Trophoblast cell (in vitro differentiated cells and primary cell): ENCODE measurements at regions not wholly inside any gene's neighbourhood (a gene's known extent, or its start where the extent isn't known, plus 50 kb on each side); places are given as distances from the start of the nearest gene placed in this dataset.
A peak's percentile ranks its signal among the peaks of the same experiment; 100 is the strongest.

Source experiments
- DNase-seq, 2 donors: peaks; one replicate each; pipeline ENCODE4 v3.0.0-alpha.2; 2016
- H2AFZ ChIP-seq: 2 replicates; pipeline ENCODE4 v1.6.1; 2013; ENCODE audit warnings: low read length, moderate library complexity, mild to moderate bottlenecking; ENCODE audit not compliant: insufficient read depth, poor library complexity
- H2AK5ac ChIP-seq: 2 replicates; pipeline ENCODE4 v1.6.1; 2013; ENCODE audit warnings: mild to moderate bottlenecking, low read length
- H2BK120ac ChIP-seq: 2 replicates; pipeline ENCODE4 v1.6.1; 2013; ENCODE audit warnings: low read length, mild to moderate bottlenecking, moderate library complexity; ENCODE audit not compliant: insufficient read depth, poor library complexity
- H2BK12ac ChIP-seq: 2 replicates; pipeline ENCODE4 v1.6.1; 2013; ENCODE audit warnings: mild to moderate bottlenecking, low read length, moderate library complexity
- H2BK5ac ChIP-seq: 2 replicates; pipeline ENCODE4 v1.6.1; 2013; ENCODE audit warnings: low read length, low read depth, moderate library complexity, mild to moderate bottlenecking; ENCODE audit not compliant: poor library complexity
- H3K14ac ChIP-seq: 2 replicates; pipeline ENCODE4 v1.6.1; 2013; ENCODE audit warnings: mild to moderate bottlenecking, low read length
- H3K18ac ChIP-seq: 2 replicates; pipeline ENCODE4 v1.6.1; 2013; ENCODE audit warnings: mild to moderate bottlenecking, low read length
- H3K23ac ChIP-seq: 2 replicates; pipeline ENCODE4 v1.6.1; 2013; ENCODE audit warnings: low read length
- H3K27ac ChIP-seq: 2 replicates; pipeline ENCODE4 v1.5.1; 2013; ENCODE audit warnings: low read depth, mild to moderate bottlenecking, inconsistent platforms, low read length, moderate library complexity
- H3K27me3 ChIP-seq: 2 replicates; pipeline ENCODE4 v1.6.1; 2013; ENCODE audit warnings: inconsistent platforms, mild to moderate bottlenecking, low read length, moderate library complexity; ENCODE audit not compliant: insufficient read depth
- H3K36me3 ChIP-seq, 2 experiments: 1 replicate in 1 of 2; 2 replicates in 1 of 2; pipeline ENCODE4 v1.6.1; 2013; ENCODE audit warnings: low read length in 2 of 2, mild to moderate bottlenecking in 2 of 2, moderate library complexity in 1 of 2; ENCODE audit not compliant: insufficient read depth in 2 of 2, control insufficient read depth in 1 of 2
- H3K4ac ChIP-seq: 2 replicates; pipeline ENCODE4 v1.6.1; 2013; ENCODE audit warnings: low read depth, mild to moderate bottlenecking, low read length, moderate library complexity
- H3K4me1 ChIP-seq, 2 experiments: 1 replicate in 1 of 2; 2 replicates in 1 of 2; pipeline ENCODE4 v1.6.1; 2013; ENCODE audit warnings: low read length in 2 of 2, mild to moderate bottlenecking in 2 of 2, moderate library complexity in 1 of 2; ENCODE audit not compliant: insufficient read depth in 2 of 2, control insufficient read depth in 1 of 2
- H3K4me2 ChIP-seq: 2 replicates; pipeline ENCODE4 v1.6.1; 2013; ENCODE audit warnings: inconsistent platforms, mild to moderate bottlenecking, low read length, moderate library complexity
- H3K4me3 ChIP-seq: 2 replicates; pipeline ENCODE4 v1.5.1; 2013; ENCODE audit warnings: mild to moderate bottlenecking, low read depth, low read length, inconsistent platforms
- H3K79me1 ChIP-seq: one replicate; pipeline ENCODE4 v1.6.1; 2013; ENCODE audit warnings: low read length
- H3K79me2 ChIP-seq: 2 replicates; pipeline ENCODE4 v1.6.1; 2013; ENCODE audit warnings: low read length, mild to moderate bottlenecking; ENCODE audit not compliant: control insufficient read depth, insufficient read depth, poor library complexity
- H3K9ac ChIP-seq: 2 replicates; pipeline ENCODE4 v1.6.1; 2013; ENCODE audit warnings: mild to moderate bottlenecking, low read length
- H3K9me3 ChIP-seq: 2 replicates; pipeline ENCODE4 v1.6.1; 2013; ENCODE audit warnings: low read depth, mild to moderate bottlenecking, control low read depth, inconsistent platforms, low read length; ENCODE audit not compliant: insufficient read depth
- H4K12ac ChIP-seq: 2 replicates; pipeline ENCODE4 v1.6.1; 2013; ENCODE audit warnings: low read depth, mild to moderate bottlenecking, low read length, moderate library complexity
- H4K8ac ChIP-seq: 2 replicates; pipeline ENCODE4 v1.6.1; 2013; ENCODE audit warnings: low read depth, mild to moderate bottlenecking, low read length, moderate library complexity
- H4K91ac ChIP-seq: one replicate; pipeline ENCODE4 v1.6.1; 2013; ENCODE audit warnings: low read depth, mild to moderate bottlenecking, low read length, moderate library complexity
- WGBS: extraction: QIAGEN DNeasy Blood & Tissue Kit; methylation state at CpG from one replicate; pipeline ENCODE4 v1.1.7; 2013; ENCODE audit warnings: missing lambda C conversion rate; ENCODE audit not compliant: insufficient read length, insufficient coverage; ENCODE audit errors: extremely low coverage; 5-methylcytosine and 5-hydroxymethylcytosine counted together

- Histone ChIP-seq H3K79me2 (no peaks in the 10 kb centered on the region), H2BK120ac (no peak overlapping the region)
Observed at GRCh38 chr4:13160920-13161319, 323.2 kb downstream of the RAB28 start.

DNA sequence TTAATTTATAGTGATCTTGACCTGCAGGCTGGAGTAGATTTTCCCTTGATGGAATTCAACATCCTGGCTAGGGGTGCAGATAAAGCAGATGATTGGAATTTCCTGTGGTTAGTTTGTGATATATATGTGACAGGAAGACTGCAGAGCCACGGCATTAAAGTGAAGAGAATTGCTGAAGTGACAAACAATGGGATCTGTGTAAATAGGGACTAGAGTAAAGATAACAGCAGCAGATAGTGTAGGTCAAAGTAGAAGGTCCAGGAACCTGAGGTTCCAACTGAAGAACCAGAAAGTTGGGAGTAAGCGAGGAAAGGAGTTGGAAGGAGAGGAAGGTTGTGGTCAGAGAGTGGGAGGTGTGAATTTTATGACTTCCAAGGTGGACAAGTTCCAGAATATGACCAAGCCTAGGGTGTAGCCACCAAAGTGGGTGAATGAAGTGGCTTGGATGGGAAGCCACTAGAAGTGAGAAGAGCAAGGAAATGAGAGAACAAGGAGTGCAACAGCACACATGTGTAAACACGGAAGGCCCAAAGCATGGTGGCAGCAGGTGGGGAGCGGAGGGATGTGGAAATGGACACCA is 325.0 kb downstream of the RAB28 start:
- H3K79me2 ChIP-seq, result no peaks in the 10 kb centered on the region
- no peak overlapping the region for H3K18ac ChIP-seq
- no peak overlapping the region for H4K91ac ChIP-seq
- DNase-seq, result no peak
- H3K79me1 ChIP-seq, result no peaks in the 10 kb centered on the region
- no peak overlapping the region for H3K4ac ChIP-seq
- H4K12ac ChIP-seq, result no peak overlapping the region
- no peak overlapping the region for H3K27ac ChIP-seq
- H3K9me3 ChIP-seq, result no peaks in the 10 kb centered on the region
- H2BK5ac ChIP-seq, result no peak overlapping the region
- H2BK120ac ChIP-seq, result no peak overlapping the region
- H4K8ac ChIP-seq, result no peak overlapping the region
- no peak overlapping the region for H2AFZ ChIP-seq
- no peak overlapping the region for H3K14ac ChIP-seq
- no CpG with 5 or more reads among the region's 4 CpGs for WGBS
- no peak overlapping the region for H3K23ac ChIP-seq
- no peak overlapping the region for H3K4me3 ChIP-seq
- H2AK5ac ChIP-seq, result no peak overlapping the region
- H3K9ac ChIP-seq, result no peak overlapping the region
- H3K27me3 ChIP-seq, result no peaks in the 10 kb centered on the region
- no peak overlapping the region for H2BK12ac ChIP-seq
- no peak overlapping the region for H3K4me2 ChIP-seq
- no peaks in the 10 kb centered on the region for H3K4me1 ChIP-seq
- H3K36me3 ChIP-seq, result no peaks in the 10 kb centered on the region

More at GRCh38 chr4:13160920-13161319, 323.2 kb downstream of the RAB28 start:
- no peak for DNase-seq
- Histone ChIP-seq H3K4me2 (no peak overlapping the region), H4K8ac (no peak overlapping the region), H3K27ac (no peak overlapping the region), H2AK5ac (no peak overlapping the region), H4K12ac (no peak overlapping the region), H3K18ac (no peak overlapping the region), H3K14ac (no peak overlapping the region), H3K27me3 (no peaks in the 10 kb centered on the region), H2AFZ (no peak overlapping the region), H3K9me3 (no peaks in the 10 kb centered on the region), H3K79me1 (no peaks in the 10 kb centered on the region), H4K91ac (no peak overlapping the region), H3K4me1 (no peaks in the 10 kb centered on the region), H3K4me3 (no peak overlapping the region), H3K9ac (no peak overlapping the region), H3K23ac (no peak overlapping the region), H2BK12ac (no peak overlapping the region), H2BK5ac (no peak overlapping the region), H3K4ac (no peak overlapping the region), H3K36me3 (no peaks in the 10 kb centered on the region)
- WGBS, result no CpG with 5 or more reads among the region's 2 CpGs

DNA sequence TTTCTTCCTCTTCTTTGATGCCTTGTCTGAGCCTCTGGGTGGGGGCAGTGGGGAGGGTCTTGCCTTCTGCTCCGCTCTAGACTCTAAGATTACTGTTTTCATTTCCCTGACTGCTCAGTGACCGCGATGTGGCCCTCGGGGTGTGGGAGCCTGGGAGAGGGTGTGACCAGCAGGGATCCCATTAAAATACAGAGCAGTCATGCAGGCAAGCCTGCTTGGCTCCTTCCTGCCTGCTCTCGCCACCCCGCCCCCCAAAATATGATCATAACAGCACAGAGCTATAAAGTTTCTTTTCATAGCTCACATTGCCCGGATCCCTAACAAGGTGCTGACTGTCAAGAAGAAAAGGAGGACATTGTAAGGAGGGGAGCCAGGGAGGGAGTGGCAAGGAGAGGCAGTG is 332.9 kb downstream of the RAB28 start:
- DNase-seq, result no peak
- WGBS, result no CpG with 5 or more reads among the region's 7 CpGs
- Histone ChIP-seq H3K14ac (no peak overlapping the region), H3K9me3 (no peaks in the 10 kb centered on the region), H3K79me1 (no peaks in the 10 kb centered on the region), H4K12ac (no peak overlapping the region), H2BK120ac (no peak overlapping the region), H4K91ac (no peak overlapping the region), H4K8ac (no peak overlapping the region), H3K9ac (no peak overlapping the region), H2AFZ (no peak overlapping the region), H3K27ac (no peak overlapping the region), H2BK12ac (no peak overlapping the region), H3K18ac (no peak overlapping the region), H3K27me3 (no peaks in the 10 kb centered on the region), H2BK5ac (no peak overlapping the region), H3K36me3 (no peaks in the 10 kb centered on the region), H3K79me2 (no peaks in the 10 kb centered on the region), H3K4me3 (no peak overlapping the region), H3K4me1 (no peaks in the 10 kb centered on the region), H3K23ac (no peak overlapping the region), H2AK5ac (no peak overlapping the region), H3K4me2 (no peak overlapping the region), H3K4ac (no peak overlapping the region)

GRCh38 chr4:13143222-13144070 is 340.7 kb downstream of the RAB28 start:
- Histone ChIP-seq H3K9ac (peak overlapping the region; percentile 51), H3K36me3 (no peaks in the 10 kb centered on the region), H3K79me2 (no peaks in the 10 kb centered on the region), H3K27me3 (no peaks in the 10 kb centered on the region), H3K4me1 (no peaks in the 10 kb centered on the region), H2BK5ac (no peak overlapping the region), H4K12ac (no peak overlapping the region), H3K18ac (no peak overlapping the region), H2AFZ (no peak overlapping the region), H2AK5ac (no peak overlapping the region), H3K4me2 (no peak overlapping the region), H4K8ac (no peak overlapping the region), H3K14ac (no peak overlapping the region), H4K91ac (no peak overlapping the region), H3K23ac (no peak overlapping the region), H3K4me3 (no peak overlapping the region), H2BK120ac (no peak overlapping the region), H3K4ac (no peak overlapping the region), H2BK12ac (no peak overlapping the region), H3K9me3 (no peaks in the 10 kb centered on the region), H3K27ac (no peak overlapping the region), H3K79me1 (no peaks in the 10 kb centered on the region)
- no CpG with 5 or more reads among the region's 19 CpGs for WGBS
- DNase-seq, result no peak
